HG03064 (cell line): ENCODE measurements at regions not wholly inside any gene's neighbourhood (a gene's known extent, or its start where the extent isn't known, plus 50 kb on each side); places are given as distances from the start of the nearest gene placed in this dataset.
"Not testable (repeated sequence)": the region's sequence is repeated elsewhere in the genome, so short reads cannot be mapped to it uniquely, and the experiment has no call there.

Experiments
- ATAC-seq: cut with Tn5 transposase; IDR thresholded peaks from one replicate; pipeline ENCODE4 v1.9.1; 2021; ENCODE audit warnings: low read depth; ENCODE audit not compliant: unreplicated experiment

DNA sequence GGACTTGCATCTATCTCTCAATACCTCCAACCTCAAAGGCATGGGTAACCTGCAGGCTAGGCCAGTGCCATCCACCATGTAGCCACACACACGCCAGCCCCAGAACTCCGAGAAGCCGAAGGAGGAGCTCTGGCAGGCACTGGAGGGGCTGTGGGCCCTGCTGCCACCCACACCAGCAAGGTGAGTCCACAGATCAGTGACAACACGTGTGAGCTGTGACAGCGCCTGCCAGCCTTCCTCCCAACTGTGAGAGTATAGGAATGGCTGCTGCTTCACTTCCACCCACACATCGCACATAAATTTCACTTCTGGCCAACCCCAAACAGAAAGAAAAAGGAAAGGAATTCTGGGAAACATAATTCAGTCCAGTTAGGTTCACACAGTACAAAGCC is 422.6 kb downstream of the BCOR start:
- ATAC-seq = no peak

DNA sequence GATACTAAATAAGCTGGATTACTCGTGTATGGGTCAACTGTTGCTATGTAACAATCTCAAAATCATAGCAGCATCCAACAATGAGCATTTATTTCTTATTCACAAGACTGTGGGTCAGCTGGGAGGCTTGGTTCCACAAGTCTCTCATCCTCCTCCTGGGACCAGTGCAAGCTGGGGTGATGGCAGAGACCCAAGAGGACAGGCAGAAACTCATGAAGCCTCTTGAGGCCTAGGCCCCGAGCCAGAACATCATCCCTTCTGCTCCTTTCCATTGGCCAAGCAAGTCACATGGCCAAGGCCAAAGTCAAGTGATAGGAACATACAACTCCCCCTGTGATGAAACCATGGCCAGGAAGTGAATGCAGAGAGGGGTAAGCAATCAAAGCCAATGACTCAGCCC is 422.1 kb downstream of the BCOR start:
- ATAC-seq = no peak

DNA sequence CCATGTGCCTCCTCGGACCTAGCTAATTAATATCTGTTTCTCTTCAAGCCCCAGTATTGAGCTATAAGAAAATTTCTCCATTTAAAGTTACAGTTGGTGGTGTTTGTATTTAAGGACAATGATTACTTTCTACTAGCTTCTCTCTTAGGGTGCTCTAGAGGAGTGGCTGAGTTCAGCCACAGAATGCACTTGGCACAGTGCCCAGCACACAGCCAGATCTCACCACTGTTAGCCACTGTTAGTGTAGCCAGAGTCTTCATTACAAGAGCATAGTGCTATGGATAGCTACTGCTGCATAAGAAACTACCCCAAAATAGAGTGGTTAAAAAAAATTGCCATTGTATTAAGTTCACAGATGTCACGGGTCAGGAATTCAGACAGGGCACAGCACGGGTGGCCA is 421.3 kb downstream of the BCOR start:
- no peak for ATAC-seq

DNA sequence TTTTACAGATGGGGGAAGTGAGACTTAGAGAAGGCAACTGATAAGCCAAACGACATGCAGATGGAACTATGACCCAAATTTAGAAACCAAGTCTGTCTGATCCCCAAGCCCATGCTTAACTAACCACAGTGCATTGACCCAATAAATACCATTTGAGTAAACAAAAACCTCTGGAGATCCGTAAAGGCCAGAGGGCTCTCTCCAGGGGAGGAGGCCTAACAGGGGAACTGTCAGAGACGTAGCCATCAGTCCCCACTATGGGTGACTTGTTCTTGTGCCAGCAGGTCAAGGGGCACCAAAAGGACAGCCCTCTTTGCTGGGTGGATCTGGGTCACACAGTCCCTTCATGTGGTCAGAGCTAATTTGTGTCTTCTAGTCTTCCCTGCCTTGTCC is 420.2 kb downstream of the BCOR start:
- no peak for ATAC-seq

DNA sequence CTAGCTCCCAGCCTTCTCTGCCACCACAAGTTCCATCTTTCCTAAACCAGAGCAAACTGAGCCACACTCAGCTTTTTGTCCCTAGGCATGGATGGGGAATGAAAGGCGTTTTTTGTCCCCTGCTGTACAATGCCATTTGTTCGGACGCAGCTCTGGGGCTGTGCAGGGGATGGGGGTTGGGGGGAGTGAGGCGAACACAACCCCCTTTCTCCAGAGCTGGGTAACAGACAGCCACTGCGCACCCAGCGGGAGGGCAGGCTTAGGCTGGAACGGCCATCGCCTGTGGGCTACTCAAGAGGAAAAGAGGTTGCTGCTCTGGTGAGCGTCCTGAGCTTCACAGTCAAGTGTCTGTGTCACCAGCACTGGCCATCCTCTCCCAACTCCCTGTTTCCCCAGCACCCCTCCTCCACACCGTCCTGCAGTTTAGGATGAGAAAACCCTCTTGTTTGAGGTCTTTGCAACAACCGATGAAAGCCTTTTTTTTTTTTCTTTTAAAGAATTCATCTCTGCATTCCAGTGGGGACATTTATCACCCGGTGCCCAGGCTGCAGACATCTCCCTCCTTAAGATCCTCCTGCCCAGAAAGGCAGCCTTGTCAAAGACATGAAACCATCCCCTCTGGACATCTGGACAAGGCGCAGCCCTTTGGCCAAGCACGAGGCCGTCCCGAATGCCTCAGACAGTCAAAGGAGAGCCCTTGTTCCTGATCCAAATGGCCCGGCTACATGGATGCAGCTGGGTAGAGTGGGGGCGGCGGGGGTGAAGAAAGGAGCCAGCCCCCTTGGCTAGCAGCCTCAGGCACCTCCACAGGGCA is 419.6 kb downstream of the BCOR start:
- no peak for ATAC-seq

DNA sequence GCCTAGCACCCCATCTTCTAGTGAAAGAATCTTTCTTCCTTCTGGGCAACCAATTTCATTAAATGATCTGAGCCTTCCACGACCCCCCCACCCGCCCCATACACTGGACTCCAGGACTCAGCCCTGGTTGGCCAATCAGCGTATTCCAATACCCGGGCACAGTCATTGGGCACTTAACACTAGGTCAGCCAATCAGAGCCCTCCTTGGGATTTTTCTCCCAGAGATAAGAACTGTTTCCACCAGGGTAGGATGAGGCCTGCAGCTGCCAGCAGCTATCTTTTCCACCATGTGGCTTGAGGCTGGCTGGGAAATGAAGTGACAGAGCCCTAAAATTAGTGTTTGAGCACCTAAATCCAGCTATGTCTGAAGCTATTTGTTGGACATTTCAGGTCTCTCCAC is 418.8 kb downstream of the BCOR start:
- ATAC-seq = no peak

DNA sequence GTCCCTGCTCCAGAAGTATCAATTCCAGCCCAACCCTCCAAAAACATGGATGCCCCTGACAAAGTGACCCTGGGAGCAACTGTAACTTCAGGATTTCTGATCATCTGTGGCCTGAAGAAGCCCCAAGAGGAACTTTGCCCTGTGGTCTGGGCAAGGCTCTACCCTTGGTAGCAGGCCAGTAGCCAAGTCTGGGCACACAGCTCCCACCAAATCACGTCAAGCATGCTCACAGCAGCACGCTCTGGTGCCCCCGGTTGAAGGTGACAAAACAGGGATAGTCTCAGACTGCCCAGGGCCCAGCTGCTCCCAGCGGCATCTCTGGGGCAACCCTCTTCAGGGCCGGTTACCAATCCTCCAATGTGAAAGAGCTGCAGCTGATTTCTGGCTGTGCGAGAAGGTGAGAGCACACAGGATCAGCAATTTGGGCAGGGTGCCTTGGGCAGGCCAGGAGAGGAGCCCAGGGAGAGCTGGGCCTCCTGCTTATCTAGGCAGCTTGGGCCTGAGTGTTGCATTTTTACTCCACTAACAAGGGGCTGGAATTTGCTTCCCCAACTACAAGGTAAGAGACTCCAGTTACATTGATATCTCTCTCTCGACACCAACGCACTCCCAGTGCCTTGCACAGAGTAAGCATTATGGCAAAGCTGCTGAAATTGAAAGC is 418.1 kb downstream of the BCOR start:
- ATAC-seq = no peak

DNA sequence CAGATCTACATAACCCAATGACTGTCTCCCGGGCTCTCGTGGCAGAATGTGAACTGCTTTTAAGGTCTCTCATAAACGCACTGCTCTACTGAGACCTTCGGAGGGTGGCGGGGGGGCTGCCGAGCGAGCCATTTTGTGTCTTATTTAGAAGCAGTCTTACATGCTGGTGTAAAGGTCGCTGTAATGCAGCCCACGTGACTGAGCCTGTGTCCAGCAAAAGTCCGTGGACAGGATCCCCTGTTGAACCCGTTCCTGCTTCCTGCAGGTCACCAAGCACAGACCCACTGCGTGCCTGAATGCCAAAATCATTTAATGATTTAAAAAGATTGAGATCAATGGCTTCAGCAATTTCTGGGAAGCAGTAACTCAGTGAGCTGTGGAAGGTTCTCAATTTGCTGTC is 415.9 kb downstream of the BCOR start:
- no peak for ATAC-seq

DNA sequence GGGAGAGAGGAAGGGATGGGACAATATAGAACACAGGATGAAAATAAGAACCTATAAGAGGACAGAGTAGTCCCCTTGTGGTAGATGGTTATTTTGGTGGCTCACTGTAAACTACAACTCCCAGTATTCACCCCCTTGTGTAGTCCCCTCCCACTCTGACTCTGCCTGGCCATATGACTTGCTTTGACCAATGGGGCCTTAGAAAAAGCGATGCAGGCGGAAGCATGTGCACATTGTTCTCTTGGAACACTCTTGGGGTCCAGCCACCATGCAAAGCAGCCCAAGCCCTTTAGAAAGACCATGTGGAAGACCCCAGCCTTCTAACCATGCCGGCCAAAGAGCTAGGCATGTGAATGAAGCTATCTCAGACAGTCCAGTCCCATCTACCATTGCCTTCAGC is 415.0 kb downstream of the BCOR start:
- ATAC-seq = no peak

DNA sequence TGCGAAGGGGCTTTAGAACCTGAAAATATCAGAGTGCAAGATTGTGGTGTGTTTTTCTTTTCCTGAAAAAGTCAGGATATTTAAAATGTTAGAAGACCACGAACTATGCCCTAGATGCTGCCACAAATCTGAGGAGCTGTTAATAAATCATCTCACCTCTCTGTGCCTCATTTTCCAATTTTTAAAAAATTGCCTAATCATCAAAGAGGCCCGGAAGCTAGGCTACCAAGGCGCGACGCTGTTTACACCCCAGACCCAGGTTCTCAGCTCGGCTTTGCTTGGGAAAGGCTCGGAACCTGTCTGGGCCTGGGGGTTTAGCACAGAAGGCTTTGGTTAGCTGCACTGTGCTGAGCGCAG is 409.6 kb downstream of the BCOR start:
- no peak for ATAC-seq

DNA sequence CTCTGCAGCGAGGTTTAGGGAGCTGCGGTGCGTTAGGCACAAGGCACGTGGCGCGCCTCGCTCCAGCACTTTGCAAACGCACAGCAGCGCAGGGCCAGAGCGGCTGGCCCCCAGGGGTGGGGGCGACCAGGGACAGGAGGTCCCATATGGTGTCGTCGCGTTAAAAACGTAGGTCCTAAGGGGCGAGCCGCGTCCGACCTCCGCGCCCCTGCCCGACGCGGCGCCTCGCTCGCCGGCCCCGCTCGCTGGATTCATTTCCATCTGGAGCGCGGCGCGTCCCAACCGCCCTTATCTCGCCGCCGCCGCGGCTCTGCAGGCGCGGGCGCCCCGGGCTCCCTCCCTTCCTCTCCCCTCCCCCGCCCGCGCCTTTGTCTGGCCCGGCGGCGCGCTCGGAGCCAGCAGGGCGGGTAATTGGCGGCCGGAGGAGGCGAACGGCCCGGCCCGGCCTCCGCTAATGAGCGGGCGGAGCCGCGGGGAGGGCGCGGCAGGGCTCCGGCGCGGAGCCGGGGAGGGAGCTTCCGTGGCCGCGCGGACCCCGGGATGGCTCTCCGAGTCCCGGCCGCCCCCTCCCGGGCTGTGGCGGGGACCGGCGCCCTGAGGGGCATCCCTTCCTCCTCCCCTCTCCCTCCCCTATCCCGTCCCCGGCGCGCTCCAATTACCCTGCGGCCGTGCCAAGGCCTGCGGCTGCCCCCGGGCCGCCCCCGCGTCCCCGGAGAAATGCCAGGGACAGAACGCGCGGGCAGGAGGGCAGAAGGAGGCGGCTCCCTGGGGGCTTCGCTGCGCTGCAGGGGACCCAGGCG is 409.0 kb downstream of the BCOR start:
- ATAC-seq = no peak

DNA sequence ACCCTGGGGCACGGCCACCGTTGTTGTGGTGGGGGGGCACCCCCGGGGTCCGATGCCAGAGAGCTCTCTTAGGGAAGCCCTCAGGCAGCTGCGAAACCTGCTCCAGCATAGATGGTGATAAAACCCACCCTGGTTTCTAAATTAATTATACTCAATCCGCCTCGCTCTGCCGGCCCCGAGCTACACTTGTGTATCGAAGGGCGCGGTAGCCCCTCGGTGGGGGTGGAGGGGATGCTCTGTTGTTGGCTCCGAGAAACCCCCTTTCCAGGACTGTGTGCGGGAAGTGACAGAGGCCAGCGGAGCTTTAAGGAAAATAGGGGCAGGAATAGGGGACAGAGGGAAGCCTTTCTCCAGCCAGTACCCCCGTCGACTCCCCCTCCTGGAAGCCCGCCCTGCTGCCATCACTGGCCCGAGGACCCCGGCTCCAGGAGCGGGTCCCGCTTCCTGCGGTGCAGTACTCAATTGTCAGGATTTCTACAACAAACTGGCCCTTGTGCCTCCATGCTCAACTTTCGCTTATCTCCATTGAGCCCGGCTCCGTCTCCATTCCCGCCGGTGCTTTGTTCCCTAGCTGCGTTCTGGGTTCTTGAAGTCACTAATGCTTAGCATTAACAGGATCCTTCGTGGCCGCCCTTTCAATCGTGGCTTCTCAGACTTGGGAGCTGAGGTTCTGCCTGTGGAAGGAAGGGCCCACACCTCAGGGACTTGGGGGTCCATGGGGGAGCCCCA is 408.2 kb downstream of the BCOR start:
- no peak for ATAC-seq

DNA sequence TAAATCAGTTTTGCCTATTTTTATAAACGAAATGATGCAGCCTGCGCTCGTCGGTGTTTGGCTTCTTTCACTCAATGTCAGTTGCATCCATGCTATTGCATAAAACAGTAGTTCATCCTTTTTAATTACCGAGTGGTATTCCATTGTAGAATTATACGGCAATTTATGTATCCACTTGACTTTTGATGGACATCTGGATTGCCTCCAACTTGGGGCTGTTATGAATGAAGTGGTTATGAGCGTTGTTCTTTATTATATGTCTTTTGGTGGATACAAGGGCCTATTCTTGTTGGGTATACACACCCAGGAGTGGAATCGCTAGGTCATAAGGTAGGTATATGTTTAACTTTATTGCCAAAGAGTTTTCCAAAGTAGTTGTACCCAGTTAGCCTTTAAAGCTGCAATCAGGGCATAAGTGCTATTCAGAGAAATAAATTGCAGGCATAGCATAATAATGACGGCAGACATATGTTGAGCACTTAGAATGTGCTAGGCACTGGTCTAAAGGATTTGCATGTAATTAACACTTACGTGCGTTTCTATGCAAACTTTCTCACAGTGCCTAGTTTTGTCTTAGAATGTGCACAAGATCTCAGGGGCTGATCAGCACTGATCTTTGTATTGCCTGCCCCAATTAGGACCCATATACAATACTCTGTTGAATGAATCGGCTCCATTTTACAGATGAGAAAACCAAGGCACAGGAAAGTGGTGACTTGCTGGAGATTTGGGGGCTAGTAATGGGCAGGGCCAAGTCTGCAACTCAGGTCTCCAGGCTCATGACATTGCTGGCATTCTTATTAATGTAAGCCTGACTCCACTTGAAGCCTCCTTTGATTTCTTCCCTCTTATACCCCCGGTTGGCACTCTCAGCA is 407.0 kb downstream of the BCOR start:
- ATAC-seq = no peak

DNA sequence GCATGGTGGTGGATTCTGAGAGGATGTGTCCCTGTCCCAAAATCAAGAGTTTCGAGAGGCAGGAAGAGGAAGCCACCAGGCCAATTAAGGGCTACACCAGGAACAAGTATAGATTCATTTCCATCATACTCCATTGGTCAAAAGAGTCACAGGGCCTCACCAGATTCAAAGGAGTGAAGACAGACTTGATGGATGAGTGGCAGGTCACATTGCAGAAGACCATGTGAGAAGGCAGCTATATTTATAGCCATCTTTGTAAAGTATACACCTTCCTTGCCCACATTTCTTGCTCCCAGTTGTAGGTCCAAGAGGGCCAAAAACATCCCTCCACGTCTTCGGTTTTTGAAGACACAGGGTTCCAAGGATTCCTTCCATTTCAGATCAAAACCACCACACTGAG is 406.0 kb downstream of the BCOR start:
- no peak for ATAC-seq

DNA sequence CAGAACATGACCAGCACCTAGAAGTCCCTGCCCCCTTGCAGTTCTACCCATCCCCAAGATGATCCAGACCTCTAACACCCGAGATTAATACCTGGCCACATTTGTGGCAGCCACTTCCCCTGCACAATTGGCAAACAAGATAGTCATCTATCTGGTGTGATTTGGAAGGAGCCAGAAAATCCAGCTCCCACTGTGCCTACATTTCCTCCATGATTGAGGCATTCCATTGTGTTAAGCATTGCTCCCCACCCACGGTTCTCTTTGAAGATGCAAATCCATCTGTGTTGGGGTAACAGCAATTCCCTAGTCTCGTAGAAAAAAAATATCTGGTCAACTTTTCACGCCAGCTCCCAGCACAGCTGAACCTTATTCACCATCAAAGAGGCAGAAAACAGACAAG is 405.0 kb downstream of the BCOR start:
- ATAC-seq = no peak

DNA sequence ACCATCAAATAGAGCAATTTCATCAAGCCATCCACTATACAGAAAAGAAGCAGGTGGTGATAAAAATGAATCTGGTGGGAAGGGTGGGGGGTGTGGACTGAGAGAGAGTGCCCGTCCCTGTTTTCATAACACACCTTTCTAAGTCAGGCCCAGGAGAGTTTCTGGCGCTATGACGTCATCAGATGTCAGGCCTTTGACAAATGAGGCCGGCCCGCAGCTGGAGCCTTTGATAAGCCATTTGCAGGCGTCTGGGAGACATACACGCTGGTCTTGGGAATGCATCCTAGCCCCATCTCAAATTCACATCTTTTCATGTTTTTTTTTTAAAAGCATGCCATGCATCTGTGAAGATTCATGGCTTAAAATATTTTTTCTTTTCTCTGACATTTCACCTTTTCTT is 404.5 kb downstream of the BCOR start:
- ATAC-seq = no peak

DNA sequence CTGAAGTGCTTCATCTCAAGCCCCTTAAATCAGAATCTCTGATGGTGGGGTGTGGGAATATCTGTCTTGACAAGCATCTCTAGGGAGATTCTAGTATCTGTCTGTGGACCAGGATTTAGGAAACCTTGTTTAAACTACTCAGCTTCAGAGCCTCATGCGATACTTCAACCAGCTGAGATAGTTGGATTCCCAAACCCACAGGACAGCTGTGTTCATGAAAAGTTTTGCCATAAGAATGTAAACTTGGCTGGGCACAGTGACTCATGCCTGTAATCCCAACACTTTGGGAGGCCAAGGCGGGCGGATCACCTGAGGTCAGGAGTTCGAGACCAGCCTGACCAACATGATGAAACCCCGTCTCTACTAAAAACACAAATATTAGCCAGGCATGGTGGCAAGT is 395.1 kb downstream of the BCOR start:
- not testable (repeated sequence) for ATAC-seq

DNA sequence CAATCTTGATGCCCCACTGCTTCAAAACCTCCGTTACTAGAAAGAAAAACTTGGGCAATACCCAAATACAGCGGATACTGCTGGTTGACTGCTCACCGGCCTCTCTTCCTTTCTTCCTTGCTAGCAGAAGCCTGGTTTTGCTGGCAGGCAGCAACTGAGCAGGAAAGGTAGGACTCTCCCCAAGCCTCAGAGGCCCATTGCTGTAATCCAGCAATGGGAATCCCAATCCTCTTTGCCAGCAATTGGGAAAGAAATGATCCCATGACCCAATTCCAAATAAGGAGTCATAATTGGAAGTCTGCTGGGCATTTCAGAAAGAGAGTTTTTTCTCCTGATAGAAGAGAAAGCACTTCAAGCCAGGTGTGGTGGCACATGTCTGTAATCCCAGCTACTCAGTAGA is 394.5 kb downstream of the BCOR start:
- no peak for ATAC-seq

DNA sequence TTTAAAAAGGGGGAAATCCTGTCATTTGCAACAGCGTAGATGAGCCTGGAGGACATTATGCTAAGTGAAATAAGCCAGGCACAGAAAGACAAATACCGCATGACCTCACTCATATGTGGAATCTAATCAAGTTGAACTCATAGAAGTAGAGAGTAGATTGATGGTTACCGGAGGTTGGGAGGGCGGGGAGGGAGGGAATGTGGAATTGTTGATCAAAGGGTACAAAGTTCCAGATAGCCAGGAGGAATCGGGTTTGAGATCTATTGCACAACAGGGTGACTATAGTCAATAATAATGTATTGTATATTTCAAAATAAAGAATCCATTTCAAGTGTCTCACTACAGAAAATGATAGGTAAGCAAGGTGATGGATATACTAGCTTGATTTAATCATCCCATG is 393.2 kb downstream of the BCOR start:
- ATAC-seq = no peak

DNA sequence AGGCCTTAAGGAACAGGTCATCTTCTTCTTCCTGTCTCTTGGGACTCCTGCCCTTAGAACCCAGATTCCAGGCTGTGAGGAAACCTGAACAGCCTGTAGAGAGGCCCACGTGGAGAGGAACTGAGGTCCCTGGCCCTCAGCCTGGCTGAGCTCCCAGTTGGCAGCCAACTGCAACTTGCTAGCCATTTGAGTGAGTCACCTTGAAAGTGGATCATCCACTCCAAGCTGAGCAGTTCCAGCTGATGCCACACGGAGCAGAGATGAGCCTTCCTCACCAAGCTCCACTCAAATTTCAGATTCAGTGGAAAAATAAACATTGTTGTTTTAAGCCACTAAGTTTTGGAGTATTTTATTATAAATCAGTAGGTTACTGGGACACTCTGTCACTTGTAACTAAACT is 392.5 kb downstream of the BCOR start:
- no peak for ATAC-seq
